ENCODE measurements at regions not wholly inside any gene's neighbourhood (a gene's known extent, or its start where the extent isn't known, plus 50 kb on each side); places are given as distances from the start of the nearest gene placed in this dataset.

DNA sequence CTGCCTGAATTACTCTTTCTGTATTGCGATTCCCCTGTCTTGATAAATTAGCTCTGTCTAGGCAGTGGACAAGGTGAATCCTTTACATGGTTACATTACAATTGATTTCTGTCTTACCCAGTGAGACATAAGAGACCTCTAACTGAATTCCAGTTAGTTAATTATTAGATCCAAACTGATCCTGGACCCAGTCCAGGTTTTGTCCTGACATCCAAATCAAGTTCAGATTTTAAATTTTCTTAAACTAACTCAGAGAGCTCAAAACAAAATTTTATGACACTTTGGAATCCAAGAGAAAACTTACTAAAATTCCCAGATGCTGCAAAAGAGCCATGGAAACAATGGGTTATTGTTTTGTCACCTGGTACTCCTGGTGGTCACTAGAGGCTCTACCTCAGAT lies 2166.6 kb downstream of the TP53TG3F start:
- no peak overlapping the region for H3K9ac ChIP-seq (ENCODE audit: low read length)
- no peaks in the 10 kb centered on the region for H3K9me3 ChIP-seq (ENCODE audit: insufficient read depth, low read length)
- no peaks in the 10 kb centered on the region for H3K79me2 ChIP-seq (ENCODE audit: low read length)
- H3K27me3 ChIP-seq (ENCODE audit: low read depth, low read length): no peaks in the 10 kb centered on the region
- H4K20me1 ChIP-seq (ENCODE audit: insufficient read depth, low read length): no peaks in the 10 kb centered on the region
- no peak overlapping the region for H3K4me2 ChIP-seq (ENCODE audit: low read length)
- peaks cover 3% of the 10 kb centered on the region; the same call in 1 of the 2 replicates for H3K4me1 ChIP-seq (ENCODE audit: low read length)
- H3K36me3 ChIP-seq (replicated peaks; ENCODE audit: low read depth, low read length): no peaks in the 10 kb centered on the region
- H3K4me3 ChIP-seq (ENCODE audit: low read length): no peak overlapping the region
- H3K27ac ChIP-seq (ENCODE audit: low read length): no peak overlapping the region
- no peak overlapping the region for H2AFZ ChIP-seq (ENCODE audit: low read depth, low read length)
- no peak for TF ChIP-seq EZH2phosphoT487 (IDR thresholded peaks at IDR 0.05; ENCODE audit: low read depth)
- TF ChIP-seq, protein P1, sequence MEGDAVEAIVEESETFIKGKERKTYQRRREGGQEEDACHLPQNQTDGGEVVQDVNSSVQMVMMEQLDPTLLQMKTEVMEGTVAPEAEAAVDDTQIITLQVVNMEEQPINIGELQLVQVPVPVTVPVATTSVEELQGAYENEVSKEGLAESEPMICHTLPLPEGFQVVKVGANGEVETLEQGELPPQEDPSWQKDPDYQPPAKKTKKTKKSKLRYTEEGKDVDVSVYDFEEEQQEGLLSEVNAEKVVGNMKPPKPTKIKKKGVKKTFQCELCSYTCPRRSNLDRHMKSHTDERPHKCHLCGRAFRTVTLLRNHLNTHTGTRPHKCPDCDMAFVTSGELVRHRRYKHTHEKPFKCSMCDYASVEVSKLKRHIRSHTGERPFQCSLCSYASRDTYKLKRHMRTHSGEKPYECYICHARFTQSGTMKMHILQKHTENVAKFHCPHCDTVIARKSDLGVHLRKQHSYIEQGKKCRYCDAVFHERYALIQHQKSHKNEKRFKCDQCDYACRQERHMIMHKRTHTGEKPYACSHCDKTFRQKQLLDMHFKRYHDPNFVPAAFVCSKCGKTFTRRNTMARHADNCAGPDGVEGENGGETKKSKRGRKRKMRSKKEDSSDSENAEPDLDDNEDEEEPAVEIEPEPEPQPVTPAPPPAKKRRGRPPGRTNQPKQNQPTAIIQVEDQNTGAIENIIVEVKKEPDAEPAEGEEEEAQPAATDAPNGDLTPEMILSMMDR (IDR thresholded peaks at IDR 0.05; ENCODE audit: low read depth, low read length): no peak

DNA sequence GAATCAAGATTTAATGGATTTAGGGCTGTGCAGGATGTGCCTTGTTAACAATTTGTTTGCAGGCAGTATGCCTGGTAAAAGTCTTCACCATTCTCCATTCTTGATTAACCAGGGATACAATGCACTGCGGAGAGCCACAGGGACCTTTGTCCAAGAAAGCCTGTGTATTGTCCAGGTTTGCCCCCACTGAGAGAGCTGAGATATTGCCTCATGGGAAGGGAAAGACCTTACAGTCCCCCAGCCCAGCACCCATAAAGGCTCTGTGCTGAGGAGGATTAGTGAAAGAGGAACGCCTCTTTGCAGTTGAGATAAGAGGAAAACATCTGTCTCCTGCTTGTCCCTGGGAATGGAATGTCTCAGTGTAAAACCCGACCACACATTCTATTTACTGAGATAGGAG lies 2169.6 kb downstream of the TP53TG3F start:
- Histone ChIP-seq H3K4me2 (ENCODE audit: low read length) (no peak overlapping the region), H3K4me3 (ENCODE audit: low read length) (no peak overlapping the region), H3K36me3 (replicated peaks; ENCODE audit: low read depth, low read length) (no peaks in the 10 kb centered on the region), H3K27ac (ENCODE audit: low read length) (no peak overlapping the region), H3K4me1 (ENCODE audit: low read length) (peaks cover 7% of the 10 kb centered on the region), H2AFZ (ENCODE audit: low read depth, low read length) (no peak overlapping the region), H3K9me3 (ENCODE audit: insufficient read depth, low read length) (no peaks in the 10 kb centered on the region), H3K9ac (ENCODE audit: low read length) (no peak overlapping the region), H3K27me3 (ENCODE audit: low read depth, low read length) (no peaks in the 10 kb centered on the region), H3K79me2 (ENCODE audit: low read length) (no peaks in the 10 kb centered on the region), H4K20me1 (ENCODE audit: insufficient read depth, low read length) (no peaks in the 10 kb centered on the region)
- no peak for TF ChIP-seq EZH2phosphoT487 (IDR thresholded peaks at IDR 0.05; ENCODE audit: low read depth)
- TF ChIP-seq, protein P1 (IDR thresholded peaks at IDR 0.05; ENCODE audit: low read depth, low read length): no peak

DNA sequence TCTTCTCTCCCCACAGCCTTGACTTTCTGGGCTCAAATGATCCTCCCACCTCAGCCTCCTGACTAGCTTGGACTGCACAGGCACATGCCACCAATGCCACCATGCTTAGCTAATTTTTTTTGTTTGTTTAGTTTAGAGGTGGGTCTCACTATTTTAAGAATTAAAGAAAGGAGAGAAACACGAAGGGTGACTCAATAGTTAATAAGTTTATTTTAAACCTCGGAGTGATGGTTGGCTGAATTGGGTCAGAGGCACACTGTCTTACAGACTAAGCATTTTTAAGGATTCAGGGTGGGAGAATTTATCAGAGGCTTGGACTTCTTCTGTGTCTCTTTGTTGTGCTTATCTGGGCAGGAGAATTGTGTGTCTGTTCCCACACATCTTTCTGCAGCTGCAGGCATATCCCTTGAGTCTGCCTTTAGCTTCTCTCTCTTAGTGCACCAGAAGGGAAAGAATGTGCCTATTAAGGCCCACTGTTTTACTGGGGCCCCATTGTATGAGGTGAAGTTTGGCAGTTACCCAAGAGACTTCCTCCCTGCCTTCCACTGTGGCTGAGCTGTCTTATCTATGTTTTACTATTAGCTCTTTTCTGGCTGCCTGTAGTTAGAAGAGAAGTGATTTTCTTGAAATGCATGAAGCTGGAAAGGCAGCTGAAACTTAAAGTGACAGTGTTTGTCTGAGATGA lies 2172.0 kb downstream of the TP53TG3F start:
- no peak for TF ChIP-seq EZH2phosphoT487 (IDR thresholded peaks at IDR 0.05; ENCODE audit: low read depth)
- TF ChIP-seq, protein P1 (IDR thresholded peaks at IDR 0.05; ENCODE audit: low read depth, low read length): no peak
- peak overlapping the region; percentile 41; the same call in 1 of the 2 replicates for H2AFZ ChIP-seq (ENCODE audit: low read depth, low read length)
- H3K36me3 ChIP-seq (replicated peaks; ENCODE audit: low read depth, low read length): no peaks in the 10 kb centered on the region
- H3K79me2 ChIP-seq (ENCODE audit: low read length): no peaks in the 10 kb centered on the region
- H4K20me1 ChIP-seq (ENCODE audit: insufficient read depth, low read length): no peaks in the 10 kb centered on the region
- H3K4me2 ChIP-seq (ENCODE audit: low read length): no peak overlapping the region
- no peak overlapping the region for H3K9ac ChIP-seq (ENCODE audit: low read length)
- H3K4me3 ChIP-seq (ENCODE audit: low read length): no peak overlapping the region
- H3K4me1 ChIP-seq (ENCODE audit: low read length): peaks cover 7% of the 10 kb centered on the region
- H3K27ac ChIP-seq (ENCODE audit: low read length): no peak overlapping the region
- no peaks in the 10 kb centered on the region for H3K27me3 ChIP-seq (ENCODE audit: low read depth, low read length)
- no peaks in the 10 kb centered on the region for H3K9me3 ChIP-seq (ENCODE audit: insufficient read depth, low read length)

GRCh38 chr16:35636480-35637230 lies 2177.2 kb downstream of the TP53TG3F start:
- Histone ChIP-seq H3K27me3 (ENCODE audit: low read depth, low read length) (no peaks in the 10 kb centered on the region), H3K27ac (ENCODE audit: low read length) (no peak overlapping the region), H3K9me3 (ENCODE audit: insufficient read depth, low read length) (no peaks in the 10 kb centered on the region), H3K4me2 (ENCODE audit: low read length) (no peak overlapping the region), H3K4me3 (ENCODE audit: low read length) (no peak overlapping the region), H3K36me3 (replicated peaks; ENCODE audit: low read depth, low read length) (no peaks in the 10 kb centered on the region), H3K9ac (ENCODE audit: low read length) (no peak overlapping the region), H3K4me1 (ENCODE audit: low read length) (peaks cover 2% of the 10 kb centered on the region), H3K79me2 (ENCODE audit: low read length) (no peaks in the 10 kb centered on the region), H4K20me1 (ENCODE audit: insufficient read depth, low read length) (no peaks in the 10 kb centered on the region), H2AFZ (ENCODE audit: low read depth, low read length) (peak overlapping the region; percentile 39; the same call in 1 of the 2 replicates)
- TF ChIP-seq, protein P1 (IDR thresholded peaks at IDR 0.05; ENCODE audit: low read depth, low read length): no peak
- no peak for TF ChIP-seq EZH2phosphoT487 (IDR thresholded peaks at IDR 0.05; ENCODE audit: low read depth)

Measured in OCI-LY3 (cell line).